Cardiac septum (tissue), 1 donor: ENCODE measurements at regions not wholly inside any gene's neighbourhood (a gene's known extent, or its start where the extent isn't known, plus 50 kb on each side); places are given as distances from the start of the nearest gene placed in this dataset.

Source experiments
- DNase-seq: peaks from one replicate; pipeline ENCODE4 v3.0.0-alpha.2; 2020; ENCODE audit warnings: low spot score
- intact Hi-C: fragments of 100-400 bp; cut with DNase I; formaldehyde crosslinking; loops from one replicate; pipeline ENCODE4 v1.14.0; 2022
- donor health status: DM: no; HTN: no; CAD: no.

- no peak for DNase-seq
- intact Hi-C loops, result no loop called here
Measured at GRCh38 chr4:128579154-128579853, 230.2 kb upstream of the JADE1 start.

GRCh38 chr4:128574706-128575105 lies 234.8 kb upstream of the JADE1 start:
- DNase-seq, result no peak
- intact Hi-C loops, result loop anchor here (5.0 kb wide), 2 partner anchors 47 to 288 kb away; no protein-coding TSS in a partner anchor

- no peak for DNase-seq
- intact Hi-C loops, result loop anchor here (5.0 kb wide), 2 partner anchors 47 to 288 kb away; no protein-coding TSS in a partner anchor
Measured at GRCh38 chr4:128573781-128574508, 235.6 kb upstream of the JADE1 start.

GRCh38 chr4:128572778-128573241 lies 236.7 kb upstream of the JADE1 start:
- intact Hi-C loops, result loop anchor here (5.0 kb wide), 2 partner anchors 46 to 289 kb away; no protein-coding TSS in a partner anchor
- DNase-seq, result no peak

- intact Hi-C loops, result loop anchor here (2.0 to 5.0 kb wide), 3 partner anchors 19 to 291 kb away; no protein-coding TSS in a partner anchor
- no peak for DNase-seq
Measured at GRCh38 chr4:128571747-128572146, 237.8 kb upstream of the JADE1 start.

GRCh38 chr4:128570387-128570975 lies 239.0 kb upstream of the JADE1 start:
- DNase-seq, result no peak

GRCh38 chr4:128566693-128567092 lies 242.8 kb upstream of the JADE1 start:
- DNase-seq, result no peak
- intact Hi-C loops, result loop anchor here (5.0 to 10.0 kb wide), 3 partner anchors 109 to 282 kb away; partner anchors contain the start of gene PGRMC2

More at GRCh38 chr4:128570387-128570975, 239.0 kb upstream of the JADE1 start:
- intact Hi-C loops, result loop anchor here (2.0 to 5.0 kb wide), 3 partner anchors 18 to 292 kb away; no protein-coding TSS in a partner anchor

GRCh38 chr4:128565565-128566186 lies 243.8 kb upstream of the JADE1 start:
- no peak for DNase-seq
- intact Hi-C loops, result loop anchor here (5.0 to 10.0 kb wide), 3 partner anchors 108 to 281 kb away; partner anchors contain the start of gene PGRMC2

- intact Hi-C loops, result loop anchor here (5.0 to 10.0 kb wide), 3 partner anchors 108 to 280 kb away; partner anchors contain the start of gene PGRMC2
- no peak for DNase-seq
Measured at GRCh38 chr4:128565054-128565453, 244.4 kb upstream of the JADE1 start.

- no peak for DNase-seq
- intact Hi-C loops, result loop anchor here (10.0 kb wide), 1 partner anchor 279 kb away; the partner anchor contains the start of gene PGRMC2
Measured at GRCh38 chr4:128564081-128564630, 245.3 kb upstream of the JADE1 start.

- DNase-seq, result no peak
- intact Hi-C loops, result loop anchor here (10.0 kb wide), 1 partner anchor 276 kb away; the partner anchor contains the start of gene PGRMC2
Measured at GRCh38 chr4:128560754-128561495, 248.6 kb upstream of the JADE1 start.

- no peak for DNase-seq
- intact Hi-C loops, result loop anchor here (10.0 kb wide), 1 partner anchor 174 kb away; no protein-coding TSS in a partner anchor
Measured at GRCh38 chr4:128558896-128559679, 250.4 kb upstream of the JADE1 start.

- DNase-seq, result no peak
- intact Hi-C loops, result loop anchor here (10.0 kb wide), 1 partner anchor 172 kb away; no protein-coding TSS in a partner anchor
Measured at GRCh38 chr4:128556756-128557155, 252.7 kb upstream of the JADE1 start.

- intact Hi-C loops, result loop anchor here (1.0 to 10.0 kb wide), 5 partner anchors 17 to 169 kb away; no protein-coding TSS in a partner anchor
- DNase-seq, result no peak
Measured at GRCh38 chr4:128553686-128554515, 255.6 kb upstream of the JADE1 start.

- DNase-seq, result no peak
- intact Hi-C loops, result loop anchor here (2.0 to 10.0 kb wide), 4 partner anchors 18 to 168 kb away; no protein-coding TSS in a partner anchor
Measured at GRCh38 chr4:128552586-128552907, 257.0 kb upstream of the JADE1 start.

GRCh38 chr4:128551280-128551679 lies 258.2 kb upstream of the JADE1 start:
- no peak for DNase-seq
- intact Hi-C loops, result loop anchor here (5.0 to 10.0 kb wide), 3 partner anchors 34 to 166 kb away; no protein-coding TSS in a partner anchor
